OCI-LY1 (cell line): ENCODE measurements at regions not wholly inside any gene's neighbourhood (a gene's known extent, or its start where the extent isn't known, plus 50 kb on each side); places are given as distances from the start of the nearest gene placed in this dataset.

Source experiments
- CTCF ChIP-seq: fragments of 200-600 bp; sonication (generic), shearing (Covaris generic); IDR thresholded peaks from 2 replicates; pipeline ENCODE4 v1.5.1; 2017; ENCODE audit warnings: mild to moderate bottlenecking, antibody characterized with exemption, low read length, moderate library complexity, mixed read lengths
- EZH2 ChIP-seq: fragments of 200-600 bp; sonication (generic), shearing (Covaris generic); IDR thresholded peaks from 2 replicates; pipeline ENCODE4 v1.8.0; 2017; ENCODE audit warnings: borderline replicate concordance, mixed run types, mild to moderate bottlenecking, antibody characterized with exemption, low read length, moderate library complexity, mixed read lengths

DNA sequence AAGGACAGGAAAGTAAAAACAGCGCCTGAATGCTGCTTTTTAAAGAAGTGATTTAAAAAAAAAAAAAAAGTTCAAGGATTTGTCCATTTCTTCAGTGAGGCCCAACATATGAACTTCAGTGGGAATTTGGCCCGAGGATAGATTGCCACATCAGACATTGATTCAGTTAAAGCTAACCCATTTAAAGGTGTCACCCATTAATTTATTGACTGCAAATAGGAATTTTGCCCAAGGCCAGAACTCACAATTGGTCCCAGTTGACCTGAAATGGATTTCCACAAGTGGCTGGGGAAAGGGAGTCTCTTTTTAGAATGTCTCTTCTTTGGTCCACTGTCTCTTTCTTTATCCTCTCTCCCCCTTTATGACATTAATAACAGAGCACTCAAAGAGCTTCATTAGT, 86.5 kb upstream of the RPL34 start:
- no peak for TF ChIP-seq CTCF
- no peak for TF ChIP-seq EZH2
